ENCODE measurements at regions not wholly inside any gene's neighbourhood (a gene's known extent, or its start where the extent isn't known, plus 50 kb on each side); places are given as distances from the start of the nearest gene placed in this dataset.

GRCh38 chr11:116683982-116684381 lies 88.8 kb downstream of the BUD13 start:
- WGBS (ENCODE audit: low lambda C conversion rate) = 38% methylated on average over 3 of the region's 3 CpGs
- no peak overlapping the region for H3K4me3 ChIP-seq (ENCODE audit: low read depth in 2 of 2, low read length in 1 of 2)
- H3K4me1 ChIP-seq (ENCODE audit: control insufficient read depth in 1 of 2, insufficient read depth in 2 of 2, low read depth in 1 of 2, low read length in 1 of 2) = peaks cover 0 to 8% of the 10 kb centered on the region in 2 experiments; a peak in 1 of 4 replicates
- TF ChIP-seq TEAD4 (IDR thresholded peaks at IDR 0.05; ENCODE audit: borderline replicate concordance, insufficient read depth) (no peak), PBX3 (IDR thresholded peaks at IDR 0.05) (no peak), USF1 (IDR thresholded peaks at IDR 0.05; ENCODE audit: borderline replicate concordance, low read depth) (no peak), IRF3 (IDR thresholded peaks at IDR 0.05; ENCODE audit: low read depth, low read length) (no peak), RFX5 (IDR thresholded peaks at IDR 0.05; ENCODE audit: low read length) (no peak), CTCF (IDR thresholded peaks at IDR 0.05) (no peak), POLR2AphosphoS5 (IDR thresholded peaks at IDR 0.05; ENCODE audit: low read depth, low read length) (no peak), CHD2 (IDR thresholded peaks at IDR 0.05; ENCODE audit: low read length, partially characterized antibody) (no peak), EZH2phosphoT487 (IDR thresholded peaks at IDR 0.05; ENCODE audit: borderline replicate concordance, low read depth) (no peak), TAF1 (IDR thresholded peaks at IDR 0.05; ENCODE audit: borderline replicate concordance, low read depth, low read length) (no peak), MXI1 (IDR thresholded peaks at IDR 0.05; ENCODE audit: low read depth, low read length) (no peak), RCOR1 (IDR thresholded peaks at IDR 0.05; ENCODE audit: low read length) (no peak)
- no peak overlapping the region for H3K9ac ChIP-seq
- no peaks in the 10 kb centered on the region for H3K9me2 ChIP-seq
- no peaks in the 10 kb centered on the region for H3K79me2 ChIP-seq (ENCODE audit: insufficient read depth)
- H3F3A ChIP-seq (replicated peaks; ENCODE audit: insufficient read depth) = no peaks in the 10 kb centered on the region
- H3K27me3 ChIP-seq (ENCODE audit: insufficient read depth) = no peaks in the 10 kb centered on the region
- no peak overlapping the region for H2AFZ ChIP-seq (ENCODE audit: low read depth)
- no peaks in the 10 kb centered on the region for H3K36me3 ChIP-seq (replicated peaks in 1 of 2; ENCODE audit: control insufficient read depth in 1 of 2, insufficient read depth in 2 of 2, low read length in 1 of 2)
- ChIA-PET CTCF (interaction anchor here (0.8 to 2.1 kb wide), 3 partner anchors 8 to 48 kb away, joined by 3 to 17 read pairs (median 5); no protein-coding TSS in a partner anchor), POLR2A (no interaction called here)
- no peaks in the 10 kb centered on the region for H4K20me1 ChIP-seq (ENCODE audit: insufficient read depth)
- H3K9me3 ChIP-seq = no peaks in the 10 kb centered on the region
- no peak overlapping the region for H3K27ac ChIP-seq (ENCODE audit: low read depth in 2 of 2, low read length in 1 of 2)
- DNase-seq = no peak
- H3K4me2 ChIP-seq = no peak overlapping the region

Data from SK-N-SH (cell line).